CD4-positive, alpha-beta T cell (primary cell): ENCODE measurements at regions not wholly inside any gene's neighbourhood (a gene's known extent, or its start where the extent isn't known, plus 50 kb on each side); places are given as distances from the start of the nearest gene placed in this dataset.

ENCODE experiments used
- ATAC-seq: fragments of 200-7000 bp; cut with Tn5 transposase; one replicate; pipeline ENCODE4 v1.10.0; 2022; ENCODE audit warnings: mild to moderate bottlenecking; ENCODE audit not compliant: poor library complexity
- CTCF ChIA-PET: fragments of 350-600 bp; sonication (Branson Sonifier 250); formaldehyde crosslinking; loops from one replicate; lab custom pipeline; 2021; ENCODE audit warnings: antibody characterized with exemption, inconsistent platforms; lab: Charles Lee
- POLR2A ChIA-PET: fragments of 350-600 bp; sonication (Branson Sonifier 250); formaldehyde crosslinking; loops from one replicate; lab custom pipeline; 2021; ENCODE audit warnings: antibody characterized with exemption, inconsistent platforms; lab: Charles Lee
- DNase-seq, 14 experiments: peaks; one replicate each; pipeline ENCODE4 v3.0.0-alpha.2; 2013 to 2020; ENCODE audit warnings: mixed read lengths in 2 of 14
- H3K27ac ChIP-seq, 2 donors: one replicate each; pipeline versions ENCODE4 v1.5.1 to v1.7.0; 2013; ENCODE audit warnings: low read length in 2 of 2, low read depth in 1 of 2, mild to moderate bottlenecking in 1 of 2
- H3K27me3 ChIP-seq, 2 experiments: 1 replicate in 1 of 2; 2 replicates in 1 of 2; pipeline versions ENCODE4 v1.6.1 to v1.7.0; 2013; ENCODE audit warnings: low read length in 2 of 2, control low read depth in 1 of 2, mild to moderate bottlenecking in 1 of 2, moderate library complexity in 1 of 2; ENCODE audit not compliant: insufficient read depth in 2 of 2, control insufficient read depth in 1 of 2
- H3K36me3 ChIP-seq: one replicate; pipeline ENCODE4 v1.6.1; 2013; ENCODE audit warnings: low read length, control low read depth; ENCODE audit not compliant: insufficient read depth
- H3K4me1 ChIP-seq: one replicate; pipeline ENCODE4 v1.6.1; 2013; ENCODE audit warnings: low read length, control low read depth; ENCODE audit not compliant: insufficient read depth
- H3K4me3 ChIP-seq: one replicate; pipeline ENCODE4 v1.5.1; 2013; ENCODE audit warnings: mild to moderate bottlenecking, low read length, moderate library complexity
- H3K9me3 ChIP-seq, 2 experiments: 1 replicate in 1 of 2; 2 replicates in 1 of 2; pipeline versions ENCODE4 v1.6.1 to v1.7.0; 2013; ENCODE audit warnings: low read length in 2 of 2, mild to moderate bottlenecking in 2 of 2, control low read depth in 1 of 2, moderate library complexity in 1 of 2; ENCODE audit not compliant: control insufficient read depth in 1 of 2, insufficient read depth in 1 of 2
- H3K27ac Mint-ChIP-seq: one replicate; pipeline ENCODE4 v1.8.0; 2020; ENCODE audit warnings: mixed read lengths
- H3K27me3 Mint-ChIP-seq: one replicate; pipeline ENCODE4 v1.8.0; 2021; ENCODE audit warnings: mixed read lengths
- H3K36me3 Mint-ChIP-seq: one replicate; pipeline ENCODE4 v1.8.0; 2021; ENCODE audit warnings: low read depth, mixed read lengths
- H3K4me1 Mint-ChIP-seq: one replicate; pipeline ENCODE4 v1.8.0; 2021; ENCODE audit warnings: low read depth, mixed read lengths
- H3K4me3 Mint-ChIP-seq: one replicate; pipeline ENCODE4 v1.8.0; 2020; ENCODE audit warnings: mild to moderate bottlenecking, mixed read lengths
- H3K9me3 Mint-ChIP-seq: one replicate; pipeline ENCODE4 v1.8.0; 2020; ENCODE audit warnings: mixed read lengths
- intact Hi-C, 2 experiments: fragments of 100-400 bp; cut with DNase I in 1 of 2; cut with micrococcal nuclease in 1 of 2; formaldehyde crosslinking; loops; one replicate each; pipeline versions ENCODE4 v1.15.1 to v1.9.0; 2023 to 2025; cut with DNase I, micrococcal nuclease
- TF ChIP-seq, protein P1 (sequence below): fragments of 200-600 bp; IDR thresholded peaks from one replicate; pipeline ENCODE4 v1.8.0; 2022; ENCODE audit warnings: antibody characterized with exemption, mild to moderate bottlenecking

DNA sequence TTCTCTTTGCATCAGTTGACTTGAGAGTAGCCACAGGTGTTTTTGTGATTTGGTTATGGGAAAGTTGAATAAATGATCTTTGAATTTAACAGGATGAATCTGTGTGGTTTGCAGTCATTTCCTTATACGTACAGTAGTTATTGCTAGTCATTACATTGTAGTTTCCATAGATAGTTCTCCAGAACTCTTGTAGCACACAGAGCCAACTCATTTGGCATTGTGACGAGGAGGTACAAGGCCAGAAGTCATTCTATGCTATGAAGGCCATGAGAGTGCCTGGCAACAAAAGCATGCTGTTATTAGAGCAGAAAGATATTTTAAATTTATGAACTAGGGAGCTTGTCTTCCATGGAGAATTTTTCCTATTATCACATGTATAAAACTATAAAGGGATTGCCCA is 973.0 kb upstream of the CHAC2 start:
- Mint-ChIP-seq H3K27ac (no peak overlapping the region), H3K36me3 (no peaks in the 10 kb centered on the region), H3K4me1 (no peaks in the 10 kb centered on the region), H3K4me3 (no peak overlapping the region), H3K27me3 (no peaks in the 10 kb centered on the region), H3K9me3 (peaks cover 11% of the 10 kb centered on the region)
- H3K4me3 ChIP-seq = no peak overlapping the region
- no peaks in the 10 kb centered on the region for H3K9me3 ChIP-seq
- intact Hi-C loops = no loop called here
- ChIA-PET CTCF (no interaction called here), POLR2A (no interaction called here)
- no peak for DNase-seq
- H3K4me1 ChIP-seq = no peaks in the 10 kb centered on the region
- H3K36me3 ChIP-seq = no peaks in the 10 kb centered on the region
- ATAC-seq = no peak
- no peaks in the 10 kb centered on the region for H3K27me3 ChIP-seq
- no peak overlapping the region for H3K27ac ChIP-seq
- TF ChIP-seq, protein P1, sequence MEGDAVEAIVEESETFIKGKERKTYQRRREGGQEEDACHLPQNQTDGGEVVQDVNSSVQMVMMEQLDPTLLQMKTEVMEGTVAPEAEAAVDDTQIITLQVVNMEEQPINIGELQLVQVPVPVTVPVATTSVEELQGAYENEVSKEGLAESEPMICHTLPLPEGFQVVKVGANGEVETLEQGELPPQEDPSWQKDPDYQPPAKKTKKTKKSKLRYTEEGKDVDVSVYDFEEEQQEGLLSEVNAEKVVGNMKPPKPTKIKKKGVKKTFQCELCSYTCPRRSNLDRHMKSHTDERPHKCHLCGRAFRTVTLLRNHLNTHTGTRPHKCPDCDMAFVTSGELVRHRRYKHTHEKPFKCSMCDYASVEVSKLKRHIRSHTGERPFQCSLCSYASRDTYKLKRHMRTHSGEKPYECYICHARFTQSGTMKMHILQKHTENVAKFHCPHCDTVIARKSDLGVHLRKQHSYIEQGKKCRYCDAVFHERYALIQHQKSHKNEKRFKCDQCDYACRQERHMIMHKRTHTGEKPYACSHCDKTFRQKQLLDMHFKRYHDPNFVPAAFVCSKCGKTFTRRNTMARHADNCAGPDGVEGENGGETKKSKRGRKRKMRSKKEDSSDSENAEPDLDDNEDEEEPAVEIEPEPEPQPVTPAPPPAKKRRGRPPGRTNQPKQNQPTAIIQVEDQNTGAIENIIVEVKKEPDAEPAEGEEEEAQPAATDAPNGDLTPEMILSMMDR = no peak

DNA sequence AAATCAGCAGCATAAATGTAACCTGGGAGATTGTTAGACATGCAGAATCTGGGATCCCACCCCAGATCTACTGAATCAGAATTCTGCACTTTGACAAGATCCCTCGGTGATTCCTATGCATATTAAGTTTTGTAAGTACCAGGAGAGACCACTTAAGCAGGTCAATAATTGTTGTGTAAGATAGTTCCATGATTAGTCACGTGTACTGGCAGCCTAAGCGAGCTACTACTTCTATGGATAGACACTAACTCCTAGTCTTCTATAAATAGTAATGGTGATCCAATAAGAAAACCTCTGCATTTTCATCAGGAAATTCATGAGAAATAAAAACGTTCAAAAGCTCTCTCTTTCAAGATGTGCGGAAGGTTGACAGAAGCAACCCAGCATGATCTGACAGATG is 988.2 kb upstream of the CHAC2 start:
- POLR2A ChIA-PET = no interaction called here
- H3K4me1 Mint-ChIP-seq = no peaks in the 10 kb centered on the region

DNA sequence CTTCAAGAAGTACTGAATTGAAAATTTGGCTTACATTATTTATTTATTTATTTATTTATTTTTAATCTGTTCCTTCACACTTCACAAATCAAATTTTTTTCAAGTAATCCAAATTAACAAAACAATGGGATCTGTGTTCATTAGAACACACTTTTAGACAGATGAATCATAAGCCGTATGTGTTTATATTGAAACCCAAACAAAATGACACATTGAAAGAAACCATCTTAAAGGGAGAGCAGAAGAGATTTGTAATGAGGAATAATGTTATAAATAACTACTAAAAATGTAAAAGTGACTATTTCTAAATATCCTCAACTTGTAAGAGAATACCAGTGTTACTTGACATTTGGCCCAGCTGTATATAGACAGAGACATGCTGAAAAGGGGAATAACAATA is 991.0 kb upstream of the CHAC2 start:
- TF ChIP-seq, protein P1 = no peak
- intact Hi-C loops = no loop called here
- ATAC-seq = no peak
- no peak overlapping the region for H3K4me3 Mint-ChIP-seq
- POLR2A ChIA-PET = no interaction called here
- no peak overlapping the region for H3K27ac Mint-ChIP-seq
- H3K4me3 ChIP-seq = no peak overlapping the region
- DNase-seq = no peak
- H3K27ac ChIP-seq = no peak overlapping the region
- H3K27me3 Mint-ChIP-seq = no peaks in the 10 kb centered on the region
- no peaks in the 10 kb centered on the region for H3K36me3 Mint-ChIP-seq
- no peaks in the 10 kb centered on the region for H3K9me3 ChIP-seq
- H3K36me3 ChIP-seq = no peaks in the 10 kb centered on the region
- CTCF ChIA-PET = no interaction called here
- H3K4me1 Mint-ChIP-seq = no peaks in the 10 kb centered on the region
- H3K4me1 ChIP-seq = no peaks in the 10 kb centered on the region
- peaks cover 6% of the 10 kb centered on the region for H3K9me3 Mint-ChIP-seq
- H3K27me3 ChIP-seq = no peaks in the 10 kb centered on the region

More for the DNA sequence above, 988.2 kb upstream of the CHAC2 start:
- CTCF ChIA-PET = no interaction called here
- Histone ChIP-seq H3K4me3 (no peak overlapping the region), H3K9me3 (no peaks in the 10 kb centered on the region), H3K27ac (no peak overlapping the region), H3K4me1 (no peaks in the 10 kb centered on the region), H3K27me3 (no peaks in the 10 kb centered on the region), H3K36me3 (no peaks in the 10 kb centered on the region)
- TF ChIP-seq, protein P1 = no peak
- Mint-ChIP-seq H3K27ac (no peak overlapping the region), H3K36me3 (no peaks in the 10 kb centered on the region), H3K9me3 (peaks cover 4% of the 10 kb centered on the region), H3K27me3 (no peaks in the 10 kb centered on the region), H3K4me3 (no peak overlapping the region)
- ATAC-seq = no peak
- DNase-seq = no peak
- intact Hi-C loops = no loop called here
